H7 (cell line): ENCODE measurements at regions not wholly inside any gene's neighbourhood (a gene's known extent, or its start where the extent isn't known, plus 50 kb on each side); places are given as distances from the start of the nearest gene placed in this dataset.
A peak's percentile ranks its signal among the peaks of the same experiment; 100 is the strongest.
"Not testable (repeated sequence)": the region's sequence is repeated elsewhere in the genome, so short reads cannot be mapped to it uniquely, and the experiment has no call there.

ENCODE experiments used
- DNase-seq: peaks from one replicate; pipeline ENCODE4 v3.0.0; 2012
- H3K27me3 ChIP-seq: 2 replicates; pipeline ENCODE4 v1.6.0; 2011; ENCODE audit warnings: mild to moderate bottlenecking, low read length; ENCODE audit not compliant: control insufficient read depth, insufficient read depth
- H3K36me3 ChIP-seq: replicated peaks from 2 replicates; pipeline ENCODE4 v1.5.1; 2011; ENCODE audit warnings: low read length; ENCODE audit not compliant: control insufficient read depth, insufficient read depth
- H3K4me3 ChIP-seq: 2 replicates; pipeline ENCODE4 v1.5.1; 2011; ENCODE audit warnings: low read depth, mild to moderate bottlenecking, control low read depth, low read length, moderate library complexity; ENCODE audit not compliant: insufficient read depth

GRCh38 chr3:30541156-30541555 lies 65.2 kb upstream of the TGFBR2 start:
- H3K36me3 ChIP-seq, H3K27me3 ChIP-seq, DNase-seq: not testable (repeated sequence)

GRCh38 chr3:30542897-30543296 lies 63.5 kb upstream of the TGFBR2 start:
- no peaks in the 10 kb centered on the region for H3K36me3 ChIP-seq
- no peaks in the 10 kb centered on the region for H3K27me3 ChIP-seq
- no peak overlapping the region for H3K4me3 ChIP-seq
- DNase-seq, result no peak

More at GRCh38 chr3:30541156-30541555, 65.2 kb upstream of the TGFBR2 start:
- not testable (repeated sequence) for H3K4me3 ChIP-seq

GRCh38 chr3:30544812-30545211 lies 61.6 kb upstream of the TGFBR2 start:
- Histone ChIP-seq H3K27me3 (no peaks in the 10 kb centered on the region), H3K36me3 (no peaks in the 10 kb centered on the region), H3K4me3 (no peak overlapping the region)
- no peak for DNase-seq

GRCh38 chr3:30546934-30547333 lies 59.5 kb upstream of the TGFBR2 start:
- DNase-seq, result no peak
- no peak overlapping the region for H3K4me3 ChIP-seq
- no peaks in the 10 kb centered on the region for H3K27me3 ChIP-seq
- no peaks in the 10 kb centered on the region for H3K36me3 ChIP-seq

GRCh38 chr3:30547716-30548115 lies 58.7 kb upstream of the TGFBR2 start:
- Histone ChIP-seq H3K4me3 (no peak overlapping the region), H3K27me3 (no peaks in the 10 kb centered on the region), H3K36me3 (no peaks in the 10 kb centered on the region)
- DNase-seq, result no peak

GRCh38 chr3:30548600-30548999 lies 57.8 kb upstream of the TGFBR2 start:
- Histone ChIP-seq H3K36me3 (no peaks in the 10 kb centered on the region), H3K4me3 (no peak overlapping the region), H3K27me3 (no peaks in the 10 kb centered on the region)
- peak; percentile 25 for DNase-seq

GRCh38 chr3:30549600-30549999 lies 56.8 kb upstream of the TGFBR2 start:
- H3K36me3 ChIP-seq, result no peaks in the 10 kb centered on the region

GRCh38 chr3:30550246-30550645 lies 56.2 kb upstream of the TGFBR2 start:
- no peak for DNase-seq
- Histone ChIP-seq H3K36me3 (no peaks in the 10 kb centered on the region), H3K27me3 (no peaks in the 10 kb centered on the region)

More at GRCh38 chr3:30549600-30549999, 56.8 kb upstream of the TGFBR2 start:
- Histone ChIP-seq H3K27me3 (no peaks in the 10 kb centered on the region), H3K4me3 (no peak overlapping the region)
- DNase-seq, result peak; percentile 15

GRCh38 chr3:30551266-30551665 lies 55.1 kb upstream of the TGFBR2 start:
- DNase-seq, result no peak

More at GRCh38 chr3:30550246-30550645, 56.2 kb upstream of the TGFBR2 start:
- H3K4me3 ChIP-seq, result no peak overlapping the region

GRCh38 chr3:30551927-30552326 lies 54.5 kb upstream of the TGFBR2 start:
- no peaks in the 10 kb centered on the region for H3K27me3 ChIP-seq
- H3K36me3 ChIP-seq, result no peaks in the 10 kb centered on the region
- H3K4me3 ChIP-seq, result no peak overlapping the region
- no peak for DNase-seq

More at GRCh38 chr3:30551266-30551665, 55.1 kb upstream of the TGFBR2 start:
- Histone ChIP-seq H3K4me3 (no peak overlapping the region), H3K27me3 (no peaks in the 10 kb centered on the region), H3K36me3 (no peaks in the 10 kb centered on the region)

- Histone ChIP-seq H3K36me3 (no peaks in the 10 kb centered on the region), H3K4me3 (no peak overlapping the region), H3K27me3 (no peaks in the 10 kb centered on the region)
- no peak for DNase-seq
These were observed 52.6 kb upstream of the TGFBR2 start for GRCh38 chr3:30553641-30554316.

GRCh38 chr3:30554317-30554690 lies 52.1 kb upstream of the TGFBR2 start:
- no peak overlapping the region for H3K4me3 ChIP-seq
- H3K27me3 ChIP-seq, result no peaks in the 10 kb centered on the region
- no peak for DNase-seq
- no peaks in the 10 kb centered on the region for H3K36me3 ChIP-seq

- H3K4me3 ChIP-seq, result no peak overlapping the region
- no peak for DNase-seq
- H3K36me3 ChIP-seq, result no peaks in the 10 kb centered on the region
- no peaks in the 10 kb centered on the region for H3K27me3 ChIP-seq
These were observed 50.4 kb upstream of the TGFBR2 start for GRCh38 chr3:30555968-30556367.
